Breast epithelium (tissue), 3 donors: ENCODE measurements at regions not wholly inside any gene's neighbourhood (a gene's known extent, or its start where the extent isn't known, plus 50 kb on each side); places are given as distances from the start of the nearest gene placed in this dataset.

Source experiments
- POLR2A ChIP-seq: fragments of 450-650 bp; IDR thresholded peaks from one replicate; pipeline ENCODE4 v1.6.1; 2016; ENCODE audit warnings: antibody characterized with exemption, mild to moderate bottlenecking, moderate library complexity
- POLR2AphosphoS5 ChIP-seq, 3 donors: sonication (generic); formaldehyde crosslinking; IDR thresholded peaks; one replicate each; pipeline ENCODE4 v1.6.1; 2017; ENCODE audit warnings: antibody characterized with exemption in 3 of 3
- TF ChIP-seq, protein P1 (sequence below), 3 donors: fragments of 450-650 bp; IDR thresholded peaks; one replicate each; pipeline ENCODE4 v1.5.1; 2016 to 2017; ENCODE audit warnings: antibody characterized with exemption in 3 of 3, mild to moderate bottlenecking in 3 of 3, moderate library complexity in 3 of 3

DNA sequence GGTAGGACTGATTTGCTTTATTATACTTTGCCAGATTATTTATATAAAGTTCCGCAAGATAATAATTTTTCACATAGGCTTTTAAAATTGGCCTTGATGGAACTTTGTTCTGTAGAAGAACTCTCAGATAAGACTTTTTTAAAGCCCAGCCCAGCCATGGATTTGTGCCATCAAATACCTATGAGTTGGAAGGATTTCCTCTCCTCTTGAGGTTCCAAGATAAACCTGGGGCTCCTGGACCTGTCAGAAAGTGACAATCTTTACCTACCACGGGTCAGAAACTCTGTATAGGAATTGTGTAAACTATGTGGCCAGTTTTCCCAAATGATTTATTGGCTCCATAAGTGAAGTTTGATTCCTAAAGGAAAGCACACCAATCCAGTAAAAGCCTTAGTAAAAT lies 271.9 kb upstream of the GRID2 start:
- TF ChIP-seq, protein P1, sequence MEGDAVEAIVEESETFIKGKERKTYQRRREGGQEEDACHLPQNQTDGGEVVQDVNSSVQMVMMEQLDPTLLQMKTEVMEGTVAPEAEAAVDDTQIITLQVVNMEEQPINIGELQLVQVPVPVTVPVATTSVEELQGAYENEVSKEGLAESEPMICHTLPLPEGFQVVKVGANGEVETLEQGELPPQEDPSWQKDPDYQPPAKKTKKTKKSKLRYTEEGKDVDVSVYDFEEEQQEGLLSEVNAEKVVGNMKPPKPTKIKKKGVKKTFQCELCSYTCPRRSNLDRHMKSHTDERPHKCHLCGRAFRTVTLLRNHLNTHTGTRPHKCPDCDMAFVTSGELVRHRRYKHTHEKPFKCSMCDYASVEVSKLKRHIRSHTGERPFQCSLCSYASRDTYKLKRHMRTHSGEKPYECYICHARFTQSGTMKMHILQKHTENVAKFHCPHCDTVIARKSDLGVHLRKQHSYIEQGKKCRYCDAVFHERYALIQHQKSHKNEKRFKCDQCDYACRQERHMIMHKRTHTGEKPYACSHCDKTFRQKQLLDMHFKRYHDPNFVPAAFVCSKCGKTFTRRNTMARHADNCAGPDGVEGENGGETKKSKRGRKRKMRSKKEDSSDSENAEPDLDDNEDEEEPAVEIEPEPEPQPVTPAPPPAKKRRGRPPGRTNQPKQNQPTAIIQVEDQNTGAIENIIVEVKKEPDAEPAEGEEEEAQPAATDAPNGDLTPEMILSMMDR (IDR thresholded peaks at IDR 0.05): no peak
- no peak for TF ChIP-seq POLR2AphosphoS5 (IDR thresholded peaks at IDR 0.05)
- TF ChIP-seq POLR2A: no peak
